Stimulated activated CD8-positive, alpha-beta memory T cell treated with anti-CD3 and anti-CD28 coated beads, Interleukin-15, amount 100 ng/mL, for 48 hours (primary cell): ENCODE measurements at regions not wholly inside any gene's neighbourhood (a gene's known extent, or its start where the extent isn't known, plus 50 kb on each side); places are given as distances from the start of the nearest gene placed in this dataset.
"Not testable (repeated sequence)": the region's sequence is repeated elsewhere in the genome, so short reads cannot be mapped to it uniquely, and the experiment has no call there.

Source experiments
- DNase-seq, 2 donors: peaks; one replicate each; pipeline ENCODE4 v3.0.0-alpha.2; 2020; ENCODE audit warnings: low read depth in 2 of 2

GRCh38 chr6:4677011-4677750 lies 99.0 kb upstream of the CDYL start:
- no peak for DNase-seq

GRCh38 chr6:4676016-4676415 lies 100.2 kb upstream of the CDYL start:
- no peak for DNase-seq

GRCh38 chr6:4675121-4675520 lies 101.1 kb upstream of the CDYL start:
- no peak for DNase-seq

- no peak for DNase-seq
These were observed 102.3 kb upstream of the CDYL start for GRCh38 chr6:4673861-4674260.

GRCh38 chr6:4672772-4673171 lies 103.4 kb upstream of the CDYL start:
- no peak for DNase-seq

GRCh38 chr6:4671587-4672115 lies 104.6 kb upstream of the CDYL start:
- no peak for DNase-seq

GRCh38 chr6:4670824-4671409 lies 105.3 kb upstream of the CDYL start:
- no peak for DNase-seq

GRCh38 chr6:4670290-4670689 lies 105.9 kb upstream of the CDYL start:
- DNase-seq = no peak

GRCh38 chr6:4668271-4669179 lies 107.7 kb upstream of the CDYL start:
- DNase-seq = no peak

GRCh38 chr6:4667591-4667990 lies 108.6 kb upstream of the CDYL start:
- no peak for DNase-seq

- DNase-seq = no peak
These were observed 109.2 kb upstream of the CDYL start for GRCh38 chr6:4666886-4667513.

- DNase-seq = no peak
These were observed 110.5 kb upstream of the CDYL start for GRCh38 chr6:4665489-4666417.

GRCh38 chr6:4664911-4665310 lies 111.3 kb upstream of the CDYL start:
- no peak for DNase-seq

- DNase-seq = no peak
These were observed 112.0 kb upstream of the CDYL start for GRCh38 chr6:4664117-4664626.

- DNase-seq = no peak
These were observed 113.3 kb upstream of the CDYL start for GRCh38 chr6:4662886-4663285.

- DNase-seq = no peak
These were observed 114.8 kb upstream of the CDYL start for GRCh38 chr6:4661391-4661790.

- no peak for DNase-seq
These were observed 115.6 kb upstream of the CDYL start for GRCh38 chr6:4660377-4661321.

GRCh38 chr6:4659719-4660118 lies 116.5 kb upstream of the CDYL start:
- not testable (repeated sequence) for DNase-seq

GRCh38 chr6:4658486-4658885 lies 117.7 kb upstream of the CDYL start:
- no peak for DNase-seq
